ENCODE measurements at regions not wholly inside any gene's neighbourhood (a gene's known extent, or its start where the extent isn't known, plus 50 kb on each side); places are given as distances from the start of the nearest gene placed in this dataset.

DNA sequence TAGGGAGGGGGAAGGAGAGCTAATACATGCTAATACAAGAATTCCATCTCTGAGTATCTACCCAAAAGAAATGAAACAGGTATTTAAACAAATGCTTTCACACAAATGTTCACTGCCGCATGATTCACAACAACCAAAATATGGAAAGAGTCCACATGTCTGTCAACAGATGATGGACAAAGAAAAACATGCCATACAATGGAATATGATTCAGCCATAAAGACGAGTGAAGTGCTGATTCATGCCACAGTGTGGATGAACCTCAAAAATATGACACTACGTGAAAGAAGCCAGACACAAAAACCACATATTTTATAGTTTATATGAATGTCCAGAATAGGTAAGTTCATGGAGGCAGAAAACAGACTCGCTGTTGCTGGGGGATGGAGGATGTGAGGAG lies 321.4 kb downstream of the FOXL1 start:
- no peak for DNase-seq
- no peaks in the 10 kb centered on the region for H4K20me1 ChIP-seq (ENCODE audit: insufficient read depth, low read length)
- no peak overlapping the region for H3K4me3 ChIP-seq (ENCODE audit: low read length)
- H3K27ac ChIP-seq (ENCODE audit: low read length): no peak overlapping the region
- H2AFZ ChIP-seq (ENCODE audit: low read length): no peak overlapping the region
- no peaks in the 10 kb centered on the region for H3K9me2 ChIP-seq (replicated peaks; ENCODE audit: insufficient read depth, low read length)
- TF ChIP-seq EZH2phosphoT487 (IDR thresholded peaks at IDR 0.05; ENCODE audit: low read length): no peak
- TF ChIP-seq EZH2 (optimal IDR thresholded peaks at IDR 0.05; ENCODE audit: low read depth, low read length): no peak
- H3K36me3 ChIP-seq (replicated peaks; ENCODE audit: insufficient read depth, low read length): no peaks in the 10 kb centered on the region
- no peak overlapping the region for H3K9ac ChIP-seq (ENCODE audit: low read length)
- H3K9me3 ChIP-seq (replicated peaks; ENCODE audit: insufficient read depth, low read length): no peaks in the 10 kb centered on the region
- H3K27me3 ChIP-seq (replicated peaks; ENCODE audit: insufficient read depth, low read length): peaks cover 40% of the 10 kb centered on the region
- H3K79me2 ChIP-seq (ENCODE audit: low read length): no peaks in the 10 kb centered on the region
- H3F3A ChIP-seq (ENCODE audit: insufficient read depth, low read length): no peaks in the 10 kb centered on the region
- no peak overlapping the region for H3K4me2 ChIP-seq (ENCODE audit: low read depth, low read length)
- no peaks in the 10 kb centered on the region for H3K4me1 ChIP-seq (ENCODE audit: low read length)

DNA sequence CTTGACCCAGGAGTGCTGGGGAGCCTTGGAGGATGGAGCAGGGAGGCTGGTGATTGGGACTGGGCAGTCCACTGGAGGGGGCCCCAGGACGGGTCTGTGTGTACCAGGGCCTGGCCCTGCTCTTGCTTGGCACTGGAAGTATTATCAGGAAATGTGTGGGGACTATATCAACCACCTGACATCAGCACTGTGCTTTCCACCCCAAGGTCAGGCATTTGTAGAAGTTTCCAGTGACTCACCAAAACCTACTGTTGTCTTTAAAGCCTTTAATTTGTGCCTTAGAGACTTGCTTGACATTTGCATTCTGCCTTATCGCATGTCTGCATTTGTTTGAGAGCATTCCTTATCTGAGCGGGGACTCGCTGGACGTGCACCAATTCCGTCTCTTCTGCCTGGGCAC lies 323.1 kb downstream of the FOXL1 start:
- no peak overlapping the region for H3K4me3 ChIP-seq (ENCODE audit: low read length)
- peaks cover 38% of the 10 kb centered on the region for H3K27me3 ChIP-seq (replicated peaks; ENCODE audit: insufficient read depth, low read length)
- H4K20me1 ChIP-seq (ENCODE audit: insufficient read depth, low read length): no peaks in the 10 kb centered on the region
- H3K4me1 ChIP-seq (ENCODE audit: low read length): no peaks in the 10 kb centered on the region
- DNase-seq: no peak
- H3K9ac ChIP-seq (ENCODE audit: low read length): no peak overlapping the region
- no peaks in the 10 kb centered on the region for H3K79me2 ChIP-seq (ENCODE audit: low read length)
- no peaks in the 10 kb centered on the region for H3K36me3 ChIP-seq (replicated peaks; ENCODE audit: insufficient read depth, low read length)
- no peak overlapping the region for H2AFZ ChIP-seq (ENCODE audit: low read length)
- H3K9me2 ChIP-seq (replicated peaks; ENCODE audit: insufficient read depth, low read length): no peaks in the 10 kb centered on the region
- TF ChIP-seq EZH2 (optimal IDR thresholded peaks at IDR 0.05; ENCODE audit: low read depth, low read length): no peak
- H3K9me3 ChIP-seq (replicated peaks; ENCODE audit: insufficient read depth, low read length): no peaks in the 10 kb centered on the region
- no peaks in the 10 kb centered on the region for H3F3A ChIP-seq (ENCODE audit: insufficient read depth, low read length)
- H3K27ac ChIP-seq (ENCODE audit: low read length): no peak overlapping the region
- no peak overlapping the region for H3K4me2 ChIP-seq (ENCODE audit: low read depth, low read length)

DNA sequence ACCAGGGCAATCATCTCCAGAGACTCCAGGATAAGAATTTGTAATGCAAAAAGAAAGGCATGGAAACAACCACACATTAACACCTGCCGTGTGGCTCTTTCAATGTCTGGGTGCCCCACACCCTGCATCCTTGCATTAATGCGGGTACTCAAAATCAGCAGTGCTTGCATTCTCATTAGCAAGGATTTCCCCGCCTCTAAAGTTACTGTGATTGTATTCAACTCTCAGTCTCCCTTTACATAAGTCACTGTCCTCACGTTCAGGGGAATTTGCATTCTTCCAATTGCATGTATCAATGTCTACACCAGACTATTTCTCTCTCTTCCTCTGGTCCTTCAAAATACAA lies 324.3 kb downstream of the FOXL1 start:
- Histone ChIP-seq H3K79me2 (ENCODE audit: low read length) (no peaks in the 10 kb centered on the region), H3K9ac (ENCODE audit: low read length) (no peak overlapping the region), H3K27ac (ENCODE audit: low read length) (no peak overlapping the region)

DNA sequence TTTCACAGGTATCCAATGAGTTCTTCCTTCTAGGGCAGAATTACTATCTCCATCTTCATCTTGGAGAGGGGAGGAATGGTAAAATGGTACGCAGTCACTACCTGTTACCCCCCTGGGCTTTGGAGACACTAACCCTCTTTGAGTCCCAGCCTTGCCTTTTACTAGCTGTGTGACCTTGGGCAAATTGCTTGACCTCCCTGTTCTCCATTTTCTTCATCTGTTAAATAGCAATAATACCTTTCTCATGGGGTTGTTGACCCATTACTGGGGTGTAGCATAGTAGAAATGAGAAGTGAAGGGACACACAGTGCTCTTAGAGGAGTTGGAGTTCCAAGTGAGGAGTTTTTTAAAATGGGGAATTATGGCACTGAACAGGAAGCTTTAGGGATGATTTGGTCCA lies 324.7 kb downstream of the FOXL1 start:
- H3K27me3 ChIP-seq (replicated peaks; ENCODE audit: insufficient read depth, low read length): peaks cover 41% of the 10 kb centered on the region
- H3K27ac ChIP-seq (ENCODE audit: low read length): no peak overlapping the region

More for the DNA sequence above, 324.3 kb downstream of the FOXL1 start:
- H3K4me2 ChIP-seq (ENCODE audit: low read depth, low read length): no peak overlapping the region
- no peaks in the 10 kb centered on the region for H4K20me1 ChIP-seq (ENCODE audit: insufficient read depth, low read length)
- no peaks in the 10 kb centered on the region for H3K36me3 ChIP-seq (replicated peaks; ENCODE audit: insufficient read depth, low read length)
- no peaks in the 10 kb centered on the region for H3K9me3 ChIP-seq (replicated peaks; ENCODE audit: insufficient read depth, low read length)
- H3K4me3 ChIP-seq (ENCODE audit: low read length): no peak overlapping the region
- H3K27me3 ChIP-seq (replicated peaks; ENCODE audit: insufficient read depth, low read length): peaks cover 38% of the 10 kb centered on the region
- DNase-seq: no peak
- H3K4me1 ChIP-seq (ENCODE audit: low read length): no peaks in the 10 kb centered on the region
- no peak for TF ChIP-seq EZH2phosphoT487 (IDR thresholded peaks at IDR 0.05; ENCODE audit: low read length)
- no peak for TF ChIP-seq EZH2 (optimal IDR thresholded peaks at IDR 0.05; ENCODE audit: low read depth, low read length)
- TF ChIP-seq, protein P1, sequence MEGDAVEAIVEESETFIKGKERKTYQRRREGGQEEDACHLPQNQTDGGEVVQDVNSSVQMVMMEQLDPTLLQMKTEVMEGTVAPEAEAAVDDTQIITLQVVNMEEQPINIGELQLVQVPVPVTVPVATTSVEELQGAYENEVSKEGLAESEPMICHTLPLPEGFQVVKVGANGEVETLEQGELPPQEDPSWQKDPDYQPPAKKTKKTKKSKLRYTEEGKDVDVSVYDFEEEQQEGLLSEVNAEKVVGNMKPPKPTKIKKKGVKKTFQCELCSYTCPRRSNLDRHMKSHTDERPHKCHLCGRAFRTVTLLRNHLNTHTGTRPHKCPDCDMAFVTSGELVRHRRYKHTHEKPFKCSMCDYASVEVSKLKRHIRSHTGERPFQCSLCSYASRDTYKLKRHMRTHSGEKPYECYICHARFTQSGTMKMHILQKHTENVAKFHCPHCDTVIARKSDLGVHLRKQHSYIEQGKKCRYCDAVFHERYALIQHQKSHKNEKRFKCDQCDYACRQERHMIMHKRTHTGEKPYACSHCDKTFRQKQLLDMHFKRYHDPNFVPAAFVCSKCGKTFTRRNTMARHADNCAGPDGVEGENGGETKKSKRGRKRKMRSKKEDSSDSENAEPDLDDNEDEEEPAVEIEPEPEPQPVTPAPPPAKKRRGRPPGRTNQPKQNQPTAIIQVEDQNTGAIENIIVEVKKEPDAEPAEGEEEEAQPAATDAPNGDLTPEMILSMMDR (IDR thresholded peaks at IDR 0.05; ENCODE audit: low read length): no peak
- no peaks in the 10 kb centered on the region for H3K9me2 ChIP-seq (replicated peaks; ENCODE audit: insufficient read depth, low read length)
- H3F3A ChIP-seq (ENCODE audit: insufficient read depth, low read length): no peaks in the 10 kb centered on the region
- H2AFZ ChIP-seq (ENCODE audit: low read length): no peak overlapping the region

DNA sequence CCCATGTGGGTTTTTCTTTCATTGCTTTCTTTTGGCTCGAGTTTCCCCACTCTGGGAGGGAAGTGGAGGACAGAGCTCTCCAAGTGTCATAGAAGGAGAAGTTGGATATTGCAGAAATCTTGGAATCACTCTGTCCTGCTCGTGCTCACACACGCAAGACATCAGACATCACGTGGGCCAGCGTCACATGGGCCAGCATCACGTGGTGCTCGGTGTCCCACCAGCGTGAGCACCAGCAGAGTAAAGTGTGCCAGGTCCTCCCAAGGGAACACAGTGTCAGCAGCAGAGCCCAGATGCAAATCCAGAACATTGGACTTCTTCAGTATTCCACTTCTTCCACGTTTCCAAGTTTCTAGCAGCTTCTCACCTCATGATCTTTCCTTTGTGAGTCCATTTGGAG lies 327.0 kb downstream of the FOXL1 start:
- DNase-seq: no peak
- Histone ChIP-seq H3F3A (ENCODE audit: insufficient read depth, low read length) (no peaks in the 10 kb centered on the region), H3K4me1 (ENCODE audit: low read length) (no peaks in the 10 kb centered on the region), H3K27ac (ENCODE audit: low read length) (no peak overlapping the region), H3K36me3 (replicated peaks; ENCODE audit: insufficient read depth, low read length) (no peaks in the 10 kb centered on the region), H3K79me2 (ENCODE audit: low read length) (no peaks in the 10 kb centered on the region), H3K4me3 (ENCODE audit: low read length) (no peak overlapping the region), H3K27me3 (replicated peaks; ENCODE audit: insufficient read depth, low read length) (peaks cover 41% of the 10 kb centered on the region), H3K9me3 (replicated peaks; ENCODE audit: insufficient read depth, low read length) (no peaks in the 10 kb centered on the region), H3K4me2 (ENCODE audit: low read depth, low read length) (no peak overlapping the region), H3K9ac (ENCODE audit: low read length) (no peak overlapping the region), H2AFZ (ENCODE audit: low read length) (no peak overlapping the region), H4K20me1 (ENCODE audit: insufficient read depth, low read length) (no peaks in the 10 kb centered on the region), H3K9me2 (replicated peaks; ENCODE audit: insufficient read depth, low read length) (no peaks in the 10 kb centered on the region)
- TF ChIP-seq EZH2phosphoT487 (IDR thresholded peaks at IDR 0.05; ENCODE audit: low read length): no peak
- TF ChIP-seq, protein P1 (IDR thresholded peaks at IDR 0.05; ENCODE audit: low read length): no peak
- TF ChIP-seq EZH2 (optimal IDR thresholded peaks at IDR 0.05; ENCODE audit: low read depth, low read length): no peak

More for the DNA sequence above, 324.7 kb downstream of the FOXL1 start:
- no peak for DNase-seq
- Histone ChIP-seq H4K20me1 (ENCODE audit: insufficient read depth, low read length) (no peaks in the 10 kb centered on the region), H3K9me2 (replicated peaks; ENCODE audit: insufficient read depth, low read length) (no peaks in the 10 kb centered on the region), H3K36me3 (replicated peaks; ENCODE audit: insufficient read depth, low read length) (no peaks in the 10 kb centered on the region), H2AFZ (ENCODE audit: low read length) (no peak overlapping the region), H3K4me3 (ENCODE audit: low read length) (no peak overlapping the region), H3K4me1 (ENCODE audit: low read length) (no peaks in the 10 kb centered on the region), H3F3A (ENCODE audit: insufficient read depth, low read length) (no peaks in the 10 kb centered on the region), H3K4me2 (ENCODE audit: low read depth, low read length) (no peak overlapping the region), H3K9me3 (replicated peaks; ENCODE audit: insufficient read depth, low read length) (no peaks in the 10 kb centered on the region), H3K79me2 (ENCODE audit: low read length) (no peaks in the 10 kb centered on the region), H3K9ac (ENCODE audit: low read length) (no peak overlapping the region)
- TF ChIP-seq EZH2phosphoT487 (IDR thresholded peaks at IDR 0.05; ENCODE audit: low read length): no peak
